Caki2 (cell line): ENCODE measurements at regions not wholly inside any gene's neighbourhood (a gene's known extent, or its start where the extent isn't known, plus 50 kb on each side); places are given as distances from the start of the nearest gene placed in this dataset.
"Not testable (repeated sequence)": the region's sequence is repeated elsewhere in the genome, so short reads cannot be mapped to it uniquely, and the experiment has no call there.

Experiments
- DNase-seq: peaks from one replicate; pipeline ENCODE4 v3.0.0-alpha.2; 2015; ENCODE audit warnings: low read depth
- in situ Hi-C: cut with HindIII; loops from 2 replicates; pipeline ENCODE4 v1.10.0; 2016; ENCODE audit warnings: low sequenced_read_pairs, low pct_unique_long_range_greater_than_20kb, mixed read lengths

DNA sequence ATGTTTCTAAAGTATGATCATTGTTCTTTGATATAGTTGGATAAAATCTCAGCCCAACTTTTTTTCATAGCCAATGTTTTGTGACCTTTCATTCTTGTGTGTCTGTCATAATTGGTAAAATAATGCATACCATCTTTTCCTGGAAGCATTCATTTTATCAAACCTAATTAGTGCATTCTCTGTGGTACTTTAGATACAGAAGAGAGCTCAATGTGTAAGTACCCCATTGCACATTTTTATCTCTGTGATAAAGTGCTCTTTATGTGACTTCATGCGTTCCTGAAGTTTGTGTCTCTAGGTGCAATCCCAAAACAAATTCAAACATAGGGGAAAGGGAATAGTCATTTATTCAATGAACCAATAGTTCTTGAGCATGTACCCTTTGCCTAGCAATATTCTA is 628.5 kb downstream of the GBE1 start:
- DNase-seq, result no peak
- in situ Hi-C loops, result no loop called here

DNA sequence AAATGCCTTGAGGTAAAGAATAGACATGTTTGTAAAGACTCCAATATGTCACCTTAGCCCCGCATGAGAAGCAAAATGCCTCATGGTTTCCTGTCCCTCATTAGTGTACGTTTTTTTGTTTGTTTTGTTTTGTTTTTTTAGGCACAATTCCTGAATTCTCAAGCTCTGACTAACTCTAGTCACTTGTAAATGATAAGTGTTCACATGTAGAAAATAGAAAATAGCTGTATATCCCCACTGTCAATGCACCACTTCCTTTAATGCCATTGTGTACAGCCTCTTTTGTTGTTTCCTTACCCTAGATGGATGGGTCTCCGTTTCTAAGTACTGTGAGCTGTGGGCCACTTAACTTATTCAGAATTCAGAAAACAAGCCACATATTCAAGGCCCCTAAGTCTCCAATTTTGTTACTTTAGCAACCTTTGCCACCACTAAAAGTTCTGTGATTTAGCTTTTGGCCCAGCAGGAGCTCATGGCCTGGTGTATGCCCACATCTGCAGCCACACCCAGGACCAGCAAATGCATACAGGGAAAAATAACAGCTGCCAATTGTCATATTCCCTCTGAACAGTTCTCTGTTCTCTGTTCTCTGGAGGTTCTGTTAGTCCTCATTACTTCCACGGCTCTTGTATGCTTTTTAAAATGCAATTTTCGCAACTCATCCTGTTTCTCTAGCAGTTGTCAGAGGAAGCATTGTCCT is 655.5 kb downstream of the GBE1 start:
- in situ Hi-C loops, result no loop called here
- DNase-seq, result peak; percentile 67

DNA sequence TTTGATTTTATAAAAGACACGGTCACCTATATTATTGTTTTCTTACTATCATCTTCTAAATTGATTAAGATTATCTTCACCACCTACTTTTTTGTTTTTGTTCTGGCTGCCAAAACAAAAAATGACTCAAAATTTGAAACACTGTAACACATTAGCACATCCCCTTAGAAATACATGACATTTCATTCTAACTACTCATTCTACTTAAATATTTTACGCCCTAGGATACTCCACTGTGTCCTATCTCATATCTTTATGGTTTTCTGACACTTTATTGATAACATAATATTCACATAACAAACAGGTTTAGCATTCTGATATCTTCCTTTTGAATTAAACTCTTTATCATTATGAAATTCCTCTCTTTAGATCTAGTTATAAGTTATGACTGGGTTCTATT is 656.2 kb downstream of the GBE1 start:
- in situ Hi-C loops, result no loop called here
- no peak for DNase-seq

DNA sequence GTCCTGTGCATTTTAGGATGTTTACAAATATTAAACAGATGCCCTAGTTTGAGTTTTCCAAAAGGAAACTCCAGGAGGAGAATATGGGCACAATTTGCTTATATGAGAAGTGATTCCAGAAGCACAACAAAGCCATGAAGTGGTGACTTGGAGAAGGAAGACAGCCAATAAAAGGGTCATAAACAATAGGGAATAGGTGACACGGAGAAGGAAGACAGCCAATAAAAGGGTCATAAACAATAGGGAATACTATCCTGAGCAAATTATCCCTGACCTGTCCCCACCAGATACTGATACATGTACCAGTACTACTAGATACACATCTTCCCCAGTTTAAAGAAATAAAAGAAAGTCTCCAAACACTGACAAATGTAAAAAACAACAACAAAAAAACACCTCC is 663.6 kb downstream of the GBE1 start:
- in situ Hi-C loops, result no loop called here
- DNase-seq, result no peak

DNA sequence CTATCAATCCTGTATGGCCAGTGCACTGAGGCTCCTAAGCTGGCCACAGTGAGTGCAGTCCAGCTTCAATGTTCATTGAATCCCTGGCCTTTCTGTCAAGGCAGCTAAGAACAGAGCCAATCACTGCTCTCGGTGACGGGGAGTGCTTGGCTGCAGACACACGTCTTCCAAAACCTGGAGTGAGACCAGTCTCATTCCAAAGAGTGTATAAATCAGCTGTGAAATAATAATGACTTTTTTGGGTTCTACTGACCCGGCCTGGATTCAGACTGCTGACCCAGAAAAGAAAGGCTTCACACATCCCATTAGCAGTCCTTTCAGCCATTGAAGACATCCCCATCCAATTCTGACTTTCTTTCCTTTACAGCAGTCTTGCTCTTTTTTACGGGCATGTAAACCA is 665.5 kb downstream of the GBE1 start:
- no peak for DNase-seq
- in situ Hi-C loops, result no loop called here

DNA sequence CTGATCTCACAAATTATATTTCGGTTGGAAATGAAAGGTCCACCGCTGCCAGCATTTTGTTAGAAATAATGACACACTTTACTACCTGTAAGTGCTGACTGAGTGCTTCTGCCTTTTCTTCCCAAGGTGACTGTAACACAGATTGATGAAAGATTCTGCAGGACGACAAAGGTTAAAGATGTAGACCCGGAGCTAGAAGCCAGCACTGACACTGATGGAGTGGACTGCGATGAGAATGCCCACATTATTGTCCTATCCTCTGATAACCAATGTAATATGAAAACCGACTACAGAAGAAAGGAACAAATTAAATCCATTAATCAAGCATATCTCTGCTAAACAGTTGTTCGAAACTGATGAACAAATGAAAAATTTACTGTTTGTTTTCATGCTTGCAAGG is 666.5 kb downstream of the GBE1 start:
- in situ Hi-C loops, result no loop called here

DNA sequence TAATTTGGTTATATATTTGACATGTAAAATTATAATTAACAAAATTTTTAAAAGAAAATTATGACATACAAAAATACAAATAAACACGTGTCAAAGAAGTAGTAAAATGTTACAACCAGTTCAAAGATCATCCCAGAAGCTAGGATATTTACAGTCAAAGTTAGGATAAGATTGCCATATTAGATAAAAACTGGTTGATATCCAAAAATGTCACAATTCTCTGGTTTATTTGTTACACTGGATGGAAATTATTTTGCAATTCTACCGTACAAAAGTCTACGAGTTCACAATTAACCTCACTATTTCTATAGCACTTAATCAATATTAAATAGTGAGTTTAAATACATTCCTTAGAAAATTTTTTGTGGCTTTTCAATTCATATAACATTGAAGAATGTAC is 673.8 kb downstream of the GBE1 start:
- DNase-seq, result no peak
- in situ Hi-C loops, result no loop called here

More for the DNA sequence above, 666.5 kb downstream of the GBE1 start:
- DNase-seq, result no peak

DNA sequence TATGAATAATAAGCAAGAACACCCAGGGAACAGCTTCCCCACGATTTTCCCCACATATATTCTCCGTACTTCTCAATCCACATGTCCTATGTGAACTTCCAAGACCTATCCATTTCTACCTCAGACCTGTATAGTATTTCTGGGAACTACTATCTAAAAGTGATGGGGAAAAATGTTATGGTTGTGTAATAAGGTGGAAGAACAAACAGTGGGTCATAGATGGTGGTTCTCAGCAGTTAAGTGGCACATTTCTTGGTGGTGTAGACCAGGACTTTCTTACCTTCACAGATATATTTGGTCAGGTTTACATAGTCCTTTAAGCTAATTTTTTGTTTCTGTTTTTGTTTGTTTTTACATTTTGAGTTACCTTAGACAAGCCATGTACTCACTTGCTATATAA is 675.1 kb downstream of the GBE1 start:
- no peak for DNase-seq
- in situ Hi-C loops, result no loop called here

DNA sequence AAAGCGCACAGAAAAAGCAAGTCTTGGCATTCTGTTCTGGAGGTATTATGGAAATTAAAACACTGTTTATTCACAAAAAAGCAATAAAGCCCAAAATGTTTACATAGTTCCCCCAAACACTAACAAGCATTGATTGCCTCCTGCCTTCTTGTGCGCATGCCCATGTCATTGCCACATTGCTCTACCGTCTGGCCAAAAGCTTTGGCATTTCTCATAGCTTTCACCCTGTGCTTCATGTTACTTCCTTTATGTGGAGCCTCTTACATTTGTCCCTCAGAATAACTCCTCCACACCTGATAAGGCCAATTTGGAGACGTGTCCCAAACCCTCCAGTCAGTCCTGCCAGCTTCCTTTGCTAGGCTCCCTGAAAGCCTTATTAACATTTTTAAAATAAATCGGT is 680.8 kb downstream of the GBE1 start:
- no peak for DNase-seq
- in situ Hi-C loops, result no loop called here

DNA sequence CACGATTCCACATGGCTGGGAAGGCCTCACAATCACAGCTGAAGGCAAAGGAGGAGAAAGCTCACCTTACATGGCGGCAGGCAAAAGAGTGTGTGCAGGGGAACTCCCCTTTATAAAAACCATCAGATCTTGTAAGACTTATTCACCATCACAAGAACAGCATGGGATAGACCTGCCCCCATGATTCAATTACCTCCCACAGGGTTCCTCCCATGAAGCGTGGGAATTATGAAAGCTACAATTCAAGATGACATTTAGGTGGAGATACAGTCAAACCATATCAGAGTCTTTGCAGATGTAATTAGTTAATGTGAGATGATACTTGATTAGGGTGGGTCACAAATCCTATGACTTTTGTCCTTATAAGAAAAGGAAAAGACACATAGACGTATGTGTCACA is 688.9 kb downstream of the GBE1 start:
- no peak for DNase-seq
- in situ Hi-C loops, result no loop called here

DNA sequence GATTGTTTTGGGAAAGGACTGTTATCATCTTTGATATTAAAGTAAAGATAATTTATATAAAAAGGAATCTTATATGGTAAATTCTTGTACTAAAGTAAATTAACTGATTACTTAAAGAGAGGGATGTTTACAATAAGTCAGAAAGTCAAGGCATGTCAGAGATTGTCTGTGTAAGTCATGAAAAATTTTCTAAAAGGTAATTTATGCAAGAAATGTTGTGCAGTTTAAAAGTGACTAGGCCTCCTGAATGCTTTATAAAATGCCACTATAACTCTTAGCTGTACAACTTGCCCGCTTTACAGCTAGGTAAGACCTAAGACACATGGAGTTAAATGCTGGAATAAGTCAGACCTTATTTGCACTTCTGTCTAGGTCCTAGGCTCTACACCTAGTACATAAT is 692.9 kb downstream of the GBE1 start:
- in situ Hi-C loops, result no loop called here
- no peak for DNase-seq

DNA sequence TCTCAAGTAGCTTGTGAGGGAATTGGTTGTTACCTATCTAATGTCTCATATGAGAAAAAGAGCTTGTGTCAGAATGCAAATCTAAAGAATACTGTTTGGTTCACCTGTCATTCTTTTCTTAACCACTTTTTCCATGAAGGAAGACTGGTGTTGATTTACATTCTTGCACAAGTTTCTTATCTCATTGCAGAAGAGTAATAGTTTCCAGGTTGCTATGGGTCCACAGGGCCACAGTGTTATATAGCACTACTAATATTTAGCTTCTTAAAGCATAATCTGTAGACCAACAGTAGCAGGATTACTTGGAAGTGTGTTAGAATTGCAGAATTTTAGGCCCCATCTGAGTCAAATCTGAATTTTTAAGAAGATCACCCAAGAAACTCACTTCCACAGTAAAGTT is 697.5 kb downstream of the GBE1 start:
- in situ Hi-C loops, result no loop called here
- DNase-seq, result no peak

DNA sequence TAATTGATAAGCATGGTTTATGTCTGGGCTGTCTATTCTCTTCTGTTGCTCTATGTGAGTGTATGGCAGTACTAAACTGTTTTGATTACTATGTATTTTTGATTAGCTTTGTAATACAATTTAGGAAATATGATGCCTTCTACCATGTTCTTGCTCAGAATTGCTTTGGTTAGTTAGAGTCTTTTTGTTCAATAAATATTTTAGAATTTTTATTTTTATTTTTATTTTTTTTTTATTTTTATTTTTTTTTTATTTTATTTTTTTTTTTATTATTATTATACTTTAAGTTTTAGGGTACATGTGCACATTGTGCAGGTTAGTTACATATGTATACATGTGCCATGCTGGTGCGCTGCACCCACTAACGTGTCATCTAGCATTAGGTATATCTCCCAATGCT is 710.3 kb downstream of the GBE1 start:
- DNase-seq, in situ Hi-C loops: not testable (repeated sequence)

DNA sequence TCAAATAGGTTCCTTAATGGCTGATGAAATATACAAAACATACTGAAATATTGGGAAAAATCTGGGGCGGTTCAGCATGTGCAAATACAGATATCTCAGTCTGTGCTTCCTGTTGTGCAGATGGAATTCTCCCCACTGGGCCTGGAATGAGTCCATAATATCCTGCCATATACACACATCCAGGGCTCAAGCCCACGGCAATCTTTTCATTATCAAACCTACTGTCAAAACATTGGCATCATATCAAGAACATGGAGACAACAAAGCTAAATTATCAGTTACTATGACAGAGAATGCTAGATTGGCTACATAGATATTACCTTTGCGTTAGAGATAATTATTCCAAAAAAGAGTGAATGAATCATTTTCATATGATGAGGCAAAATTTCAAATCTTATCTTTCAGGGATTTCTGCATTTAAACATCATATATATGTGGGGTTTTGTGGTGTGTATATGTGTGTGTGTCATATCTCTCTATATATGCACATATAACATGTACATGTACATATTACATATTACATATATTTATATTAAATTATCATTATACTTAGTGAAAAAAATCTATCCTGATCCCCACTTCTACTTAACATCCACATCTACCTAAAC is 713.3 kb downstream of the GBE1 start:
- in situ Hi-C loops, result no loop called here
- DNase-seq, result no peak

DNA sequence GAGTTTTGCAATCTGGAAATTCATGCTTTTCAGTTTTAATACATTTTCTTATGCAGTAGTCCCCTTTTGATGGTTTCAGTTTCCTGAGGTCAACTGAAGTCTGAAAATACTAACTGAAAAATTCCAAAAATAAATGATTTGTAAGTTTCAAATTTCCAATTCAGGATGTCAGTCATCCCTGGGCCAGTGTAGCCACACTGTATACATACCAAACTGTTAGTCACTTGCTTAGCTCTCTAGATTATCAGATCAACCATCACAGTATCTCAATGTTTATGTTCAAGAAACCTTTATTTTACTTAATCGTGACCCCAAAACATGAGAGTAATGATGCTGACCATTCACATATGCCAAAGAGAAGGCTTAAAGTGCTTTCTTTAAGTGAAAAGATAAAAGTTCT is 715.5 kb downstream of the GBE1 start:
- in situ Hi-C loops, result no loop called here
- no peak for DNase-seq

DNA sequence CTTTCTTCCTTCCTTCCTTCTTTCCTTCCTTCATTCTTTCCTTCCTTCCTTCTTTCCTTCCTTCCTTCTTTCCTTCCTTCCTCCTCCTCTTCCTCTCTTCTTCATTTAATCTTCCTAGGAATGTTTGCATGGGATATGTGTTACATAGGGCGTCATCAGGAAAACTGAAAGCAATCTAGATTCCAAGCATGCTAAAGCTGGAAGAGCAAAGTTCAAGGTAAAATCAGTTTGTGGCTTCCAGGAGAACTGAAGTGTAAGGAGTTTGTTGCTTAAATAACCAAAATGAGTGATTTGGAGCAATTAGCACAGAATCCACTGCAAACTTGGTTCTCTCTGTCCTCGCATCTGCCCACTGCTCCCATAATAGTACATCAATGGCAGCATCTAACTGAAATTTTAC is 716.2 kb downstream of the GBE1 start:
- no peak for DNase-seq
- in situ Hi-C loops, result no loop called here

DNA sequence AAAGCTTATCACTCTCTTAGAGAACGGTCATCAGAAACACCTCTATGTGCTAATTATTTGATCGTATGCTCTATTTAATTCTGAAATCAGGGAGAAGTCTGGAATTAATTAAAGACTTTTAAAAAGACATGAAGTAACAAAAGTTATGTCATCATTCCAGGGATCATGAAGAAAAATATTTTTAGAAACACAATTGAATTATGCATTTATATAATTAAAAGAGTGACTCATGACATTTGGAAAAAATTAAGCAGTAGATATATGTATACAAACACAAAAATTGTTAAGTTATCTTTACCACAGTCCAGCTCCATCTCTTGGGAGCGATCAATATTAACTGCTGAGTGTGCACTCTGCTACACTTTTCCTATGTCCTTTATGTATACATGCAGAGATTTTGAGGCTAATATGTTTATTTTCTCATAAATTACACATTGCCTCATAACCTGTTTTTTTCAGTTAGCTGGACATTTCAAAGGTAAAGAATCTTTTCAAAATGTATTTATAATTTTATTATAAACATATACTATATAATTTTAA is 717.7 kb downstream of the GBE1 start:
- in situ Hi-C loops, result no loop called here
- DNase-seq, result no peak

DNA sequence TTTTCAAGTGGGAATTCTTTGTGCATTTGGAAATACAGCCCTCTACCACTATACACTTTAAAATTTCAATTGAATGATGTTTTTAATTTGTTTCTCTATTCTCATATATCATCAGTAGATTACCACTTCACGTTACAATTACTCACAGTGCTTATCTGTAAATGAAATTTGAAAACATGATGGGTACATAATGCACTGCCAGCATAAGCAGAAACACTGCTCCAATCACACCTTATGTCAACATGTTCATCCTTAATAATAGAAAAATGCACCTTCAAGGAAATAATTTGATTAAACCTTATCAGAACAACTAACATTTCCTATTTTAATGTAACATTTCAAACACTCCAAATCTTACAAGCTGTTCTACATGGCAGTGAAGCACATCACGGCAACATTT is 718.4 kb downstream of the GBE1 start:
- DNase-seq, result no peak
- in situ Hi-C loops, result no loop called here

DNA sequence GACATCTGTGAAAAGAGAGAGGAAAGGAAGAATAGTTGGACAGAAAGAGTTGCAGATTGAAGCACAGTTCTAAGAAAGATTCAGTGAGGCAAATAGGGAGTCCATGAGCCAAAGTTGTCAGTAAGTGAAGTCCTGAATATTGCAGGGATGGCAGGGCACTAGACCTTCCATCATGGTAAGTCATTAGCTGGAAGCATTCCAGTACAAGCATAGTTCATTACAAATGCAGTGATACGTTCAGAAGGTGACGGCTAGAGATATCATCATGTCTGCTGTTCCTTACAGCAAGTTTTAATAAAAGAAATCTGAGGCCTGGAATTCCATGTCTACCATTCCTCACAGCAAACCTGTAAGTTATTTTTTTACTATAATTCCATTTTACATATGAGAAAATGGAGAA is 720.1 kb downstream of the GBE1 start:
- in situ Hi-C loops, result no loop called here
- DNase-seq, result peak; percentile 12

DNA sequence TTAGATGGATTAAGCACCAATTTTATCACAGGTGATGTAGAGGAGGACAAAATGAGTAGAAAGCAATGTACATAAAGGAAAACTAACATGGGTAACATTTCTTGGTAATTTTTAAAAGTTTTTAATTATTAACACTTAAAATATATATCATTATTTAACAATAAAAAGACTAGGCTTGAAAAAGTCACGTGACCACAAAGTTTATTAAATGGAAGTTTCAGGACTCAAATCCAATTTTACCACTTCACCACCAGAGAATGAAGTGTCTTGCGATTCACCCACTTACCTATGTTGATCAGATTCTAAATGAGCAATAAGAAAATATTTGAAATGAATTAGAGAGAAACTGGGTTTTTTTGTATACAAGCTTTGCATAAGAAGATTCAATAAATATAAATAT is 721.3 kb downstream of the GBE1 start:
- no peak for DNase-seq
- in situ Hi-C loops, result no loop called here
